ENCODE measurements at regions not wholly inside any gene's neighbourhood (a gene's known extent, or its start where the extent isn't known, plus 50 kb on each side); places are given as distances from the start of the nearest gene placed in this dataset.

DNA sequence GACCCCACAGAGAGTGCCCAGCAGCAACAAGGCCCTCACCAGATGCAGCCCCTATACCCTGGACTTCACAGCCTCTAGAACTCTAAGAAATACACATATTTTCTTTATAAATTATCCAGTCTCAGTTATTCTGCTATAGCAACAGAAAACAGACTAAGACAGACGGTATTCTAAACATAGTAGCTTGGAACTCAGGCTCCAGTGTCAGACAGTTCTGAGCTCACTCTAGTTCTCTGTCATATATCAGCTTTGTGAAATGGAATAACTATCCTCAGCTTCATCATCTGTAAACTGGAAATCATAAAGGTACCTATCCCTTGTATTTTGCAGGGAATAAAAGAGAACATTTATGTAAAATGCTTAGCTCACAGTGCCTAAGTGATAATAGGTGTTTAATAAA, 127.4 kb downstream of the GLUL start:
- TF ChIP-seq, protein P1, sequence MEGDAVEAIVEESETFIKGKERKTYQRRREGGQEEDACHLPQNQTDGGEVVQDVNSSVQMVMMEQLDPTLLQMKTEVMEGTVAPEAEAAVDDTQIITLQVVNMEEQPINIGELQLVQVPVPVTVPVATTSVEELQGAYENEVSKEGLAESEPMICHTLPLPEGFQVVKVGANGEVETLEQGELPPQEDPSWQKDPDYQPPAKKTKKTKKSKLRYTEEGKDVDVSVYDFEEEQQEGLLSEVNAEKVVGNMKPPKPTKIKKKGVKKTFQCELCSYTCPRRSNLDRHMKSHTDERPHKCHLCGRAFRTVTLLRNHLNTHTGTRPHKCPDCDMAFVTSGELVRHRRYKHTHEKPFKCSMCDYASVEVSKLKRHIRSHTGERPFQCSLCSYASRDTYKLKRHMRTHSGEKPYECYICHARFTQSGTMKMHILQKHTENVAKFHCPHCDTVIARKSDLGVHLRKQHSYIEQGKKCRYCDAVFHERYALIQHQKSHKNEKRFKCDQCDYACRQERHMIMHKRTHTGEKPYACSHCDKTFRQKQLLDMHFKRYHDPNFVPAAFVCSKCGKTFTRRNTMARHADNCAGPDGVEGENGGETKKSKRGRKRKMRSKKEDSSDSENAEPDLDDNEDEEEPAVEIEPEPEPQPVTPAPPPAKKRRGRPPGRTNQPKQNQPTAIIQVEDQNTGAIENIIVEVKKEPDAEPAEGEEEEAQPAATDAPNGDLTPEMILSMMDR (IDR thresholded peaks at IDR 0.05), result no peak
- TF ChIP-seq EP300 (IDR thresholded peaks at IDR 0.05), result no peak

All from ovary (tissue), 3 donors.